Sigmoid colon (tissue), 4 donors: ENCODE measurements at regions not wholly inside any gene's neighbourhood (a gene's known extent, or its start where the extent isn't known, plus 50 kb on each side); places are given as distances from the start of the nearest gene placed in this dataset.
"Not testable (repeated sequence)": the region's sequence is repeated elsewhere in the genome, so short reads cannot be mapped to it uniquely, and the experiment has no call there.

ENCODE experiments used
- CTCF ChIP-seq, 4 experiments: fragments of 450-650 bp in 3 of 4; fragments of 200-600 bp in 1 of 4; IDR thresholded peaks; one replicate each; pipeline ENCODE4 v1.5.1; 2016 to 2019; ENCODE audit warnings: antibody characterized with exemption in 4 of 4, mild to moderate bottlenecking in 3 of 4, moderate library complexity in 2 of 4
- POLR2AphosphoS5 ChIP-seq, 4 donors: sonication (generic); formaldehyde crosslinking; IDR thresholded peaks; one replicate each; pipeline ENCODE4 v1.6.1; 2017; ENCODE audit warnings: antibody characterized with exemption in 4 of 4

GRCh38 chr7:16248556-16248955 lies 172.8 kb downstream of the CRPPA start:
- not testable (repeated sequence) for TF ChIP-seq POLR2AphosphoS5, CTCF (IDR thresholded peaks at IDR 0.05)
